OCI-LY3 (cell line): ENCODE measurements at regions not wholly inside any gene's neighbourhood (a gene's known extent, or its start where the extent isn't known, plus 50 kb on each side); places are given as distances from the start of the nearest gene placed in this dataset.
A peak's percentile ranks its signal among the peaks of the same experiment; 100 is the strongest.
"Not testable (repeated sequence)": the region's sequence is repeated elsewhere in the genome, so short reads cannot be mapped to it uniquely, and the experiment has no call there.

ENCODE experiments used
- H2AFZ ChIP-seq: fragments of 200-600, 300-600 bp; shearing (Covaris generic); 2 replicates; pipeline ENCODE4 v1.6.0; 2014; ENCODE audit warnings: antibody characterized with exemption, low read depth, low read length
- H3K27ac ChIP-seq: fragments of 200-600, 300-600 bp; sonication (generic); 2 replicates; pipeline ENCODE4 v1.5.1; 2014; ENCODE audit warnings: mild to moderate bottlenecking, low read length, moderate library complexity, mixed read lengths
- H3K27me3 ChIP-seq: fragments of 200-600, 300-600 bp; sonication (generic); 2 replicates; pipeline ENCODE4 v1.6.1; 2014; ENCODE audit warnings: low read depth, low read length, mixed read lengths
- H3K36me3 ChIP-seq: fragments of 200-600, 300-600 bp; sonication (generic); replicated peaks from 2 replicates; pipeline ENCODE3; 2014; ENCODE audit warnings: low read depth, low read length, mixed read lengths
- H3K4me1 ChIP-seq: fragments of 300-600, 200-600 bp; sonication (generic); 2 replicates; pipeline ENCODE4 v1.6.1; 2014; ENCODE audit warnings: low read length, mixed read lengths
- H3K4me2 ChIP-seq: fragments of 200-600, 300-600 bp; sonication (generic); 2 replicates; pipeline ENCODE4 v1.6.1; 2014; ENCODE audit warnings: low read length, mixed read lengths
- H3K4me3 ChIP-seq: fragments of 300-600, 200-600 bp; sonication (generic); 2 replicates; pipeline ENCODE4 v1.5.1; 2014; ENCODE audit warnings: antibody characterized with exemption, mild to moderate bottlenecking, low read length, moderate library complexity
- H3K79me2 ChIP-seq: fragments of 300-600, 200-600 bp; shearing (Covaris generic); 2 replicates; pipeline ENCODE4 v1.6.1; 2014; ENCODE audit warnings: mild to moderate bottlenecking, low read length, mixed read lengths
- H3K9ac ChIP-seq: fragments of 300-600, 200-600 bp; shearing (Covaris generic); 2 replicates; pipeline ENCODE4 v1.6.0; 2014; ENCODE audit warnings: mild to moderate bottlenecking, low read length, moderate library complexity
- H3K9me3 ChIP-seq: fragments of 200-600, 300-600 bp; shearing (Covaris generic); 2 replicates; pipeline ENCODE4 v1.6.1; 2014; ENCODE audit warnings: low read length, mixed read lengths; ENCODE audit not compliant: insufficient read depth
- H4K20me1 ChIP-seq: fragments of 200-600, 300-600 bp; sonication (generic); 2 replicates; pipeline ENCODE4 v1.6.1; 2016; ENCODE audit warnings: low read length, mixed read lengths; ENCODE audit not compliant: insufficient read depth
- EZH2phosphoT487 ChIP-seq: fragments of 200-600 bp; shearing (Covaris generic); IDR thresholded peaks from 2 replicates; pipeline ENCODE4 v1.6.1; 2018; ENCODE audit warnings: antibody characterized with exemption, mixed run types, low read depth
- TF ChIP-seq, protein P1 (sequence below): fragments of 200-600, 300-600 bp; sonication (generic); IDR thresholded peaks from 2 replicates; pipeline ENCODE4 v1.5.1; 2014; ENCODE audit warnings: antibody characterized with exemption, low read length, low read depth

DNA sequence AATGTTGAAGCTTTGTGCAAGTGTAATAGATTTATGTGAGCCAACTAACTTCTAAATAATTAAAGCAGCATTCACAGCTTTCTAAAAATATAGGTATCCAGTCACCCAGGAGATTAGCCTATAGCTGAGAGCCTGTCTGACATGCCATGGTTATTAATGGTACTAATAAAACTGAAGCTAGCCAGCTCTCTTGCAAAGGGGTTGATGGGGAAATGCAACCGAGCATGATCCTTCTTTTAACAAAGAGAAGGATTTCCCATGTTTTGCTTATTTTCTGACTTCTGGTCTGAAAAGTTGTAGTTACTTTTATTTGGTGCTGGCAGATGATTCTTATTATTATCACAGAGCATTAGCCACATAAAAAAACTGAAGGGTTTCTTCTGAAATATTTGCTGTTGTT lies 488.7 kb upstream of the CYLC2 start:
- TF ChIP-seq, protein P1, sequence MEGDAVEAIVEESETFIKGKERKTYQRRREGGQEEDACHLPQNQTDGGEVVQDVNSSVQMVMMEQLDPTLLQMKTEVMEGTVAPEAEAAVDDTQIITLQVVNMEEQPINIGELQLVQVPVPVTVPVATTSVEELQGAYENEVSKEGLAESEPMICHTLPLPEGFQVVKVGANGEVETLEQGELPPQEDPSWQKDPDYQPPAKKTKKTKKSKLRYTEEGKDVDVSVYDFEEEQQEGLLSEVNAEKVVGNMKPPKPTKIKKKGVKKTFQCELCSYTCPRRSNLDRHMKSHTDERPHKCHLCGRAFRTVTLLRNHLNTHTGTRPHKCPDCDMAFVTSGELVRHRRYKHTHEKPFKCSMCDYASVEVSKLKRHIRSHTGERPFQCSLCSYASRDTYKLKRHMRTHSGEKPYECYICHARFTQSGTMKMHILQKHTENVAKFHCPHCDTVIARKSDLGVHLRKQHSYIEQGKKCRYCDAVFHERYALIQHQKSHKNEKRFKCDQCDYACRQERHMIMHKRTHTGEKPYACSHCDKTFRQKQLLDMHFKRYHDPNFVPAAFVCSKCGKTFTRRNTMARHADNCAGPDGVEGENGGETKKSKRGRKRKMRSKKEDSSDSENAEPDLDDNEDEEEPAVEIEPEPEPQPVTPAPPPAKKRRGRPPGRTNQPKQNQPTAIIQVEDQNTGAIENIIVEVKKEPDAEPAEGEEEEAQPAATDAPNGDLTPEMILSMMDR: no peak
- no peak for TF ChIP-seq EZH2phosphoT487
- Histone ChIP-seq H4K20me1 (no peaks in the 10 kb centered on the region), H3K36me3 (no peaks in the 10 kb centered on the region), H3K9ac (no peak overlapping the region), H3K4me3 (no peak overlapping the region), H3K9me3 (no peaks in the 10 kb centered on the region), H3K27me3 (no peaks in the 10 kb centered on the region), H3K4me2 (no peak overlapping the region), H3K79me2 (no peaks in the 10 kb centered on the region), H2AFZ (no peak overlapping the region), H3K4me1 (peaks cover 7% of the 10 kb centered on the region; the same call in 1 of the 2 replicates), H3K27ac (no peak overlapping the region)

DNA sequence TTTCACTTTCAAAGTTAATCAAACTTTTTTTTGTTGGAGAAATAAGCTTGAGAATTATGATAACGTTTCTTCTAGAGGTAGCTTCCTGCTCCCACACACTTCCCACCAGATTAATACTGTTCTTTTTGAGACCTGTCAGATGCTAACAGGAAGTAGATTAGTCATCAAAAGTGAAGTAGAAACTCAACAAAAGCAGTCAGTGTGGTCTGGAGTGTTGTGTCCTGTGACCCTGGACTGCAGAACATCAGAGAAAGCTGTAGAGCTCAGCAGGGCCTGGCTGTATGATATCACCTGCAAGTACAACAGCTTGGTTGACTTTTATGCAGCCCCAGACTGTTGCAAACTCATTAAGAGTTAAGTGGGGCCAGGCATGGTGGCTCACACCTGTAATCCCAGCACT lies 495.7 kb upstream of the CYLC2 start:
- peaks cover 4% of the 10 kb centered on the region; the same call in 1 of the 2 replicates for H3K4me1 ChIP-seq
- no peak overlapping the region for H3K27ac ChIP-seq
- TF ChIP-seq, protein P1: no peak
- no peak for TF ChIP-seq EZH2phosphoT487
- no peaks in the 10 kb centered on the region for H4K20me1 ChIP-seq
- H3K36me3 ChIP-seq: no peaks in the 10 kb centered on the region
- H3K79me2 ChIP-seq: no peaks in the 10 kb centered on the region
- H2AFZ ChIP-seq: 0 out of 2 replicates have a peak overlapping the region, but pooled peaks have one; percentile 36
- H3K4me3 ChIP-seq: no peak overlapping the region
- H3K9me3 ChIP-seq: no peaks in the 10 kb centered on the region
- H3K27me3 ChIP-seq: no peaks in the 10 kb centered on the region
- no peak overlapping the region for H3K9ac ChIP-seq
- H3K4me2 ChIP-seq: no peak overlapping the region

DNA sequence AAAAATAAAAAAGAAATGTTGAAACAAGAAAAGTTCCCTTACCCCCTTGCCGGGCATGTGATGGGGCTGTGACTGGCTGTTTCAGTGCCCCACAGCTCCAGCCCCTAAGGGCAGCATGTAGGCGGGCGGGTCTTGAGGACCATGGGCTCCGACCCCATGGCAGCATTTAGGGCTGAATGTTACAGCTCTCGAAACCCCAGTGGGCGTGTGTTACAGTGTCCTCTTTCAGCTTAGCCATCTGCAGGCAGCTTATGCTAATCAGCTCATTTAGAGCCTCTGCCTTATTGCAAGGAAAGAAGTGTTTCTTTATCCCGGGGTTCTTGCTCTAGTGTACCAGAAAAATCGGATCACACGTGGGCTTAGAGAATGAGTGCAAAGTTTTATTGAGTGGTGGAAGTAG lies 497.4 kb upstream of the CYLC2 start:
- Histone ChIP-seq H3K79me2 (no peaks in the 10 kb centered on the region), H3K27ac (no peak overlapping the region), H3K4me2 (no peak overlapping the region), H3K4me3 (no peak overlapping the region), H3K36me3 (no peaks in the 10 kb centered on the region), H3K27me3 (no peaks in the 10 kb centered on the region), H3K9ac (no peak overlapping the region), H2AFZ (no peak overlapping the region), H3K9me3 (no peaks in the 10 kb centered on the region), H4K20me1 (no peaks in the 10 kb centered on the region), H3K4me1 (peaks cover 4% of the 10 kb centered on the region; the same call in 1 of the 2 replicates)
- TF ChIP-seq, protein P1: no peak
- TF ChIP-seq EZH2phosphoT487: no peak

DNA sequence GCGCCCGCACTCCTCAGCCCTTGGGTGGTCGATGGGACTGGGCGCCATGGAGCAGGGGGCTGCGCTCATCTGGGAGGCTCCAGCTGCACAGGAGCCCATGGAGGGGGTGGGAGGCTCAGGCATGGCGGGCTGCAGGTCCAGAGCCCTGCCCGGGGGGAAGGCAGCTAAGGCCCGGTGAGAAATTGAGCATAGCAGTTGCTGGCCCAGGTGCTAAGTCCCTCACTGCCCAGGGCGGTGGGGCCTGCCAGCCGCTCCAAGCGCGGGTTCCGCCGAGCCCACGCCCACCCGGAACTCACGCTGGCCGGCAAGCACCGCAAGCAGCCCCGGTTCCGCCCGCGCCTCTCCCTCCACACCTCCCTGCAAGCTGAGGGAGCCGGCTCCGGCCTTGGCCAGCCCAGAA lies 508.2 kb upstream of the CYLC2 start:
- H3K27ac ChIP-seq, H4K20me1 ChIP-seq, H3K36me3 ChIP-seq, H3K4me2 ChIP-seq, H2AFZ ChIP-seq, H3K4me3 ChIP-seq, H3K27me3 ChIP-seq, H3K79me2 ChIP-seq, H3K4me1 ChIP-seq, H3K9ac ChIP-seq, H3K9me3 ChIP-seq: not testable (repeated sequence)

DNA sequence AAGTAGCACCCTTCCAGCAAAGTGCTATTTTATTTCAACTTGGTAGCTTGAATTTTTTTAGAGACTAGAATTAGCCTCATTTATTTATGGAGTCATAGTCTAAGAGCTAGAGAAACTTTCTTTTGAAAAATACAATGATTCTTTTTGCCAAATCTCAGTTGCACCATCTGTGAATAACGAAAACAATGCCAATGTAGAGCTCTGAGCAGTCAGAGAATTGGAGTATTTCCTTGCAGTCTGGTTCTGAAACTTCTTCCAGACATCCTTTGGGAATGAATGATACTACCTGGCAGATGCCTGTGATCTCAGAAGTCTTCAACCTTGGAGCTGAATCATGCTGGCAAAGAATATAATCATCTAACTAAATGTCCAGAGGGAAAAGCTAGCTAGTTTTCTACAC lies 511.5 kb upstream of the CYLC2 start:
- H3K9ac ChIP-seq: no peak overlapping the region
- no peaks in the 10 kb centered on the region for H4K20me1 ChIP-seq

More for the DNA sequence above, 511.5 kb upstream of the CYLC2 start:
- Histone ChIP-seq H3K27ac (no peak overlapping the region), H3K4me3 (no peak overlapping the region), H3K79me2 (no peaks in the 10 kb centered on the region), H3K9me3 (no peaks in the 10 kb centered on the region), H3K27me3 (no peaks in the 10 kb centered on the region), H3K4me1 (no peaks in the 10 kb centered on the region), H2AFZ (no peak overlapping the region), H3K4me2 (no peak overlapping the region), H3K36me3 (no peaks in the 10 kb centered on the region)
- TF ChIP-seq, protein P1: no peak
- TF ChIP-seq EZH2phosphoT487: no peak
